ENCODE measurements at regions not wholly inside any gene's neighbourhood (a gene's known extent, or its start where the extent isn't known, plus 50 kb on each side); places are given as distances from the start of the nearest gene placed in this dataset.

- FAIRE-seq: no peak
- no peak for DNase-seq (ENCODE audit: insufficient read length, low spot score)
- no peak for TF ChIP-seq POLR2AphosphoS5 (IDR thresholded peaks at IDR 0.05; ENCODE audit: low read depth, low read length)
- no peak for TF ChIP-seq TAF1 (IDR thresholded peaks at IDR 0.05; ENCODE audit: low read depth, low read length)
- no peak for TF ChIP-seq SPI1 (IDR thresholded peaks at IDR 0.05; ENCODE audit: low read depth, low read length)
- no peak for TF ChIP-seq PAX5 (IDR thresholded peaks at IDR 0.05; ENCODE audit: insufficient read depth, low read length, severe bottlenecking)
- no peak for TF ChIP-seq POLR2A (IDR thresholded peaks at IDR 0.05; ENCODE audit: low read depth, low read length)
- TF ChIP-seq POU2F2 (IDR thresholded peaks at IDR 0.05; ENCODE audit: low read depth, low read length): no peak
These were observed 447.4 kb downstream of the XPNPEP1 start for GRCh38 chr10:109475711-109476421.

- no peak for FAIRE-seq
- no peak for TF ChIP-seq PAX5 (IDR thresholded peaks at IDR 0.05; ENCODE audit: insufficient read depth, low read length, severe bottlenecking)
- no peak for TF ChIP-seq POU2F2 (IDR thresholded peaks at IDR 0.05; ENCODE audit: low read depth, low read length)
- TF ChIP-seq POLR2AphosphoS5 (IDR thresholded peaks at IDR 0.05; ENCODE audit: low read depth, low read length): no peak
- TF ChIP-seq SPI1 (IDR thresholded peaks at IDR 0.05; ENCODE audit: low read depth, low read length): no peak
- no peak for TF ChIP-seq POLR2A (IDR thresholded peaks at IDR 0.05; ENCODE audit: low read depth, low read length)
- no peak for TF ChIP-seq TAF1 (IDR thresholded peaks at IDR 0.05; ENCODE audit: low read depth, low read length)
- DNase-seq (ENCODE audit: insufficient read length, low spot score): no peak
These were observed 448.5 kb downstream of the XPNPEP1 start for GRCh38 chr10:109474812-109475211.

GRCh38 chr10:109474261-109474660 is 449.1 kb downstream of the XPNPEP1 start:
- FAIRE-seq (no peak), DNase-seq (ENCODE audit: insufficient read length, low spot score) (no peak)

GRCh38 chr10:109467551-109467950 is 455.8 kb downstream of the XPNPEP1 start:
- DNase-seq (ENCODE audit: insufficient read length, low spot score) (no peak), FAIRE-seq (no peak)
- TF ChIP-seq PAX5 (IDR thresholded peaks at IDR 0.05; ENCODE audit: insufficient read depth, low read length, severe bottlenecking) (no peak), TAF1 (IDR thresholded peaks at IDR 0.05; ENCODE audit: low read depth, low read length) (no peak), POU2F2 (IDR thresholded peaks at IDR 0.05; ENCODE audit: low read depth, low read length) (no peak)

More at GRCh38 chr10:109474261-109474660, 449.1 kb downstream of the XPNPEP1 start:
- TF ChIP-seq PAX5 (IDR thresholded peaks at IDR 0.05; ENCODE audit: insufficient read depth, low read length, severe bottlenecking): no peak
- TF ChIP-seq TAF1 (IDR thresholded peaks at IDR 0.05; ENCODE audit: low read depth, low read length): no peak
- TF ChIP-seq POU2F2 (IDR thresholded peaks at IDR 0.05; ENCODE audit: low read depth, low read length): no peak
- no peak for TF ChIP-seq POLR2A (IDR thresholded peaks at IDR 0.05; ENCODE audit: low read depth, low read length)
- TF ChIP-seq SPI1 (IDR thresholded peaks at IDR 0.05; ENCODE audit: low read depth, low read length): no peak

- no peak for FAIRE-seq
- TF ChIP-seq TAF1 (IDR thresholded peaks at IDR 0.05; ENCODE audit: low read depth, low read length) (no peak), PAX5 (IDR thresholded peaks at IDR 0.05; ENCODE audit: insufficient read depth, low read length, severe bottlenecking) (no peak), POLR2AphosphoS5 (IDR thresholded peaks at IDR 0.05; ENCODE audit: low read depth, low read length) (no peak), SPI1 (IDR thresholded peaks at IDR 0.05; ENCODE audit: low read depth, low read length) (no peak)
- no peak for DNase-seq (ENCODE audit: insufficient read length, low spot score)
These were observed 458.4 kb downstream of the XPNPEP1 start for GRCh38 chr10:109464949-109465348.

GRCh38 chr10:109457302-109457638 is 466.0 kb downstream of the XPNPEP1 start:
- DNase-seq (ENCODE audit: insufficient read length, low spot score): no peak
- TF ChIP-seq POLR2AphosphoS5 (IDR thresholded peaks at IDR 0.05; ENCODE audit: low read depth, low read length) (no peak), POLR2A (IDR thresholded peaks at IDR 0.05; ENCODE audit: low read depth, low read length) (no peak), POU2F2 (IDR thresholded peaks at IDR 0.05; ENCODE audit: low read depth, low read length) (no peak), PAX5 (IDR thresholded peaks at IDR 0.05; ENCODE audit: insufficient read depth, low read length, severe bottlenecking) (no peak), SPI1 (IDR thresholded peaks at IDR 0.05; ENCODE audit: low read depth, low read length) (no peak), TAF1 (IDR thresholded peaks at IDR 0.05; ENCODE audit: low read depth, low read length) (no peak)
- no peak for FAIRE-seq

- FAIRE-seq: no peak
- TF ChIP-seq POLR2AphosphoS5 (IDR thresholded peaks at IDR 0.05; ENCODE audit: low read depth, low read length) (no peak), TAF1 (IDR thresholded peaks at IDR 0.05; ENCODE audit: low read depth, low read length) (no peak), POU2F2 (IDR thresholded peaks at IDR 0.05; ENCODE audit: low read depth, low read length) (no peak), SPI1 (IDR thresholded peaks at IDR 0.05; ENCODE audit: low read depth, low read length) (no peak), PAX5 (IDR thresholded peaks at IDR 0.05; ENCODE audit: insufficient read depth, low read length, severe bottlenecking) (no peak), POLR2A (IDR thresholded peaks at IDR 0.05; ENCODE audit: low read depth, low read length) (no peak)
- peak; percentile 5 for DNase-seq (ENCODE audit: insufficient read length, low spot score)
These were observed 466.6 kb downstream of the XPNPEP1 start for GRCh38 chr10:109456566-109457301.

GRCh38 chr10:109454691-109455090 is 468.6 kb downstream of the XPNPEP1 start:
- FAIRE-seq: no peak
- DNase-seq (ENCODE audit: insufficient read length, low spot score): no peak
- no peak for TF ChIP-seq POLR2AphosphoS5 (IDR thresholded peaks at IDR 0.05; ENCODE audit: low read depth, low read length)
- TF ChIP-seq POU2F2 (IDR thresholded peaks at IDR 0.05; ENCODE audit: low read depth, low read length): no peak
- TF ChIP-seq POLR2A (IDR thresholded peaks at IDR 0.05; ENCODE audit: low read depth, low read length): no peak
- no peak for TF ChIP-seq SPI1 (IDR thresholded peaks at IDR 0.05; ENCODE audit: low read depth, low read length)
- no peak for TF ChIP-seq PAX5 (IDR thresholded peaks at IDR 0.05; ENCODE audit: insufficient read depth, low read length, severe bottlenecking)
- no peak for TF ChIP-seq TAF1 (IDR thresholded peaks at IDR 0.05; ENCODE audit: low read depth, low read length)

GRCh38 chr10:109451879-109452278 is 471.4 kb downstream of the XPNPEP1 start:
- FAIRE-seq: no peak
- TF ChIP-seq POLR2AphosphoS5 (IDR thresholded peaks at IDR 0.05; ENCODE audit: low read depth, low read length) (no peak), POLR2A (IDR thresholded peaks at IDR 0.05; ENCODE audit: low read depth, low read length) (no peak), PAX5 (IDR thresholded peaks at IDR 0.05; ENCODE audit: insufficient read depth, low read length, severe bottlenecking) (no peak), POU2F2 (IDR thresholded peaks at IDR 0.05; ENCODE audit: low read depth, low read length) (no peak), TAF1 (IDR thresholded peaks at IDR 0.05; ENCODE audit: low read depth, low read length) (no peak), SPI1 (IDR thresholded peaks at IDR 0.05; ENCODE audit: low read depth, low read length) (no peak)
- DNase-seq (ENCODE audit: insufficient read length, low spot score): no peak
